OCI-LY3 (cell line): ENCODE measurements at regions not wholly inside any gene's neighbourhood (a gene's known extent, or its start where the extent isn't known, plus 50 kb on each side); places are given as distances from the start of the nearest gene placed in this dataset.

Source experiments
- H2AFZ ChIP-seq: fragments of 200-600, 300-600 bp; shearing (Covaris generic); 2 replicates; pipeline ENCODE4 v1.6.0; 2014; ENCODE audit warnings: antibody characterized with exemption, low read depth, low read length
- H3K27ac ChIP-seq: fragments of 200-600, 300-600 bp; sonication (generic); 2 replicates; pipeline ENCODE4 v1.5.1; 2014; ENCODE audit warnings: mild to moderate bottlenecking, low read length, moderate library complexity, mixed read lengths
- H3K27me3 ChIP-seq: fragments of 200-600, 300-600 bp; sonication (generic); 2 replicates; pipeline ENCODE4 v1.6.1; 2014; ENCODE audit warnings: low read depth, low read length, mixed read lengths
- H3K36me3 ChIP-seq: fragments of 200-600, 300-600 bp; sonication (generic); replicated peaks from 2 replicates; pipeline ENCODE3; 2014; ENCODE audit warnings: low read depth, low read length, mixed read lengths
- H3K4me1 ChIP-seq: fragments of 300-600, 200-600 bp; sonication (generic); 2 replicates; pipeline ENCODE4 v1.6.1; 2014; ENCODE audit warnings: low read length, mixed read lengths
- H3K4me2 ChIP-seq: fragments of 200-600, 300-600 bp; sonication (generic); 2 replicates; pipeline ENCODE4 v1.6.1; 2014; ENCODE audit warnings: low read length, mixed read lengths
- H3K4me3 ChIP-seq: fragments of 300-600, 200-600 bp; sonication (generic); 2 replicates; pipeline ENCODE4 v1.5.1; 2014; ENCODE audit warnings: antibody characterized with exemption, mild to moderate bottlenecking, low read length, moderate library complexity
- H3K79me2 ChIP-seq: fragments of 300-600, 200-600 bp; shearing (Covaris generic); 2 replicates; pipeline ENCODE4 v1.6.1; 2014; ENCODE audit warnings: mild to moderate bottlenecking, low read length, mixed read lengths
- H3K9ac ChIP-seq: fragments of 300-600, 200-600 bp; shearing (Covaris generic); 2 replicates; pipeline ENCODE4 v1.6.0; 2014; ENCODE audit warnings: mild to moderate bottlenecking, low read length, moderate library complexity
- H3K9me3 ChIP-seq: fragments of 200-600, 300-600 bp; shearing (Covaris generic); 2 replicates; pipeline ENCODE4 v1.6.1; 2014; ENCODE audit warnings: low read length, mixed read lengths; ENCODE audit not compliant: insufficient read depth
- H4K20me1 ChIP-seq: fragments of 200-600, 300-600 bp; sonication (generic); 2 replicates; pipeline ENCODE4 v1.6.1; 2016; ENCODE audit warnings: low read length, mixed read lengths; ENCODE audit not compliant: insufficient read depth
- EZH2phosphoT487 ChIP-seq: fragments of 200-600 bp; shearing (Covaris generic); IDR thresholded peaks from 2 replicates; pipeline ENCODE4 v1.6.1; 2018; ENCODE audit warnings: antibody characterized with exemption, mixed run types, low read depth
- TF ChIP-seq, protein P1 (sequence below): fragments of 200-600, 300-600 bp; sonication (generic); IDR thresholded peaks from 2 replicates; pipeline ENCODE4 v1.5.1; 2014; ENCODE audit warnings: antibody characterized with exemption, low read length, low read depth

DNA sequence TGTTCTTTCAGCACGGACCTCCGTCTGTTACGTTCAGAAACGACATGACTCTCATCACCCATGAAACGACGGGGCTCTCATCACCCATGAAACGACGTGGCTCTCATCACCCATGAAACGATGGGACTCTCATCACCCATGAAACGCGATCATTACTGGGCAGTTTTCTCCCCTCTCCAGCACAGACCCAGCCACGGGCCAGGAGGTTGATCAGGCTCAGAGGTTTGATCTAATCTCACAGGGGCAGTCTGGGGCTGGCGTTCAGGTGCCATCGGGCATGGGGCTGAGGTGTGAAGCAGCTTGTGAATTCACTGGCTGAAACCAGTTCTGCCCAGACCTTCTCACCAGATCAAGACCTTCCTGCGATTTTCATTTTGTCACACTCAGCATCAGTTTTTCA lies 296.4 kb downstream of the NDUFA10 start:
- no peak overlapping the region for H3K4me3 ChIP-seq
- no peaks in the 10 kb centered on the region for H3K4me1 ChIP-seq
- H2AFZ ChIP-seq: no peak overlapping the region
- no peaks in the 10 kb centered on the region for H3K79me2 ChIP-seq
- H3K27ac ChIP-seq: no peak overlapping the region
- no peak for TF ChIP-seq EZH2phosphoT487
- TF ChIP-seq, protein P1, sequence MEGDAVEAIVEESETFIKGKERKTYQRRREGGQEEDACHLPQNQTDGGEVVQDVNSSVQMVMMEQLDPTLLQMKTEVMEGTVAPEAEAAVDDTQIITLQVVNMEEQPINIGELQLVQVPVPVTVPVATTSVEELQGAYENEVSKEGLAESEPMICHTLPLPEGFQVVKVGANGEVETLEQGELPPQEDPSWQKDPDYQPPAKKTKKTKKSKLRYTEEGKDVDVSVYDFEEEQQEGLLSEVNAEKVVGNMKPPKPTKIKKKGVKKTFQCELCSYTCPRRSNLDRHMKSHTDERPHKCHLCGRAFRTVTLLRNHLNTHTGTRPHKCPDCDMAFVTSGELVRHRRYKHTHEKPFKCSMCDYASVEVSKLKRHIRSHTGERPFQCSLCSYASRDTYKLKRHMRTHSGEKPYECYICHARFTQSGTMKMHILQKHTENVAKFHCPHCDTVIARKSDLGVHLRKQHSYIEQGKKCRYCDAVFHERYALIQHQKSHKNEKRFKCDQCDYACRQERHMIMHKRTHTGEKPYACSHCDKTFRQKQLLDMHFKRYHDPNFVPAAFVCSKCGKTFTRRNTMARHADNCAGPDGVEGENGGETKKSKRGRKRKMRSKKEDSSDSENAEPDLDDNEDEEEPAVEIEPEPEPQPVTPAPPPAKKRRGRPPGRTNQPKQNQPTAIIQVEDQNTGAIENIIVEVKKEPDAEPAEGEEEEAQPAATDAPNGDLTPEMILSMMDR: no peak
- no peaks in the 10 kb centered on the region for H4K20me1 ChIP-seq
- H3K4me2 ChIP-seq: no peak overlapping the region
- H3K9ac ChIP-seq: no peak overlapping the region
- no peaks in the 10 kb centered on the region for H3K9me3 ChIP-seq
- no peaks in the 10 kb centered on the region for H3K36me3 ChIP-seq
- no peaks in the 10 kb centered on the region for H3K27me3 ChIP-seq

DNA sequence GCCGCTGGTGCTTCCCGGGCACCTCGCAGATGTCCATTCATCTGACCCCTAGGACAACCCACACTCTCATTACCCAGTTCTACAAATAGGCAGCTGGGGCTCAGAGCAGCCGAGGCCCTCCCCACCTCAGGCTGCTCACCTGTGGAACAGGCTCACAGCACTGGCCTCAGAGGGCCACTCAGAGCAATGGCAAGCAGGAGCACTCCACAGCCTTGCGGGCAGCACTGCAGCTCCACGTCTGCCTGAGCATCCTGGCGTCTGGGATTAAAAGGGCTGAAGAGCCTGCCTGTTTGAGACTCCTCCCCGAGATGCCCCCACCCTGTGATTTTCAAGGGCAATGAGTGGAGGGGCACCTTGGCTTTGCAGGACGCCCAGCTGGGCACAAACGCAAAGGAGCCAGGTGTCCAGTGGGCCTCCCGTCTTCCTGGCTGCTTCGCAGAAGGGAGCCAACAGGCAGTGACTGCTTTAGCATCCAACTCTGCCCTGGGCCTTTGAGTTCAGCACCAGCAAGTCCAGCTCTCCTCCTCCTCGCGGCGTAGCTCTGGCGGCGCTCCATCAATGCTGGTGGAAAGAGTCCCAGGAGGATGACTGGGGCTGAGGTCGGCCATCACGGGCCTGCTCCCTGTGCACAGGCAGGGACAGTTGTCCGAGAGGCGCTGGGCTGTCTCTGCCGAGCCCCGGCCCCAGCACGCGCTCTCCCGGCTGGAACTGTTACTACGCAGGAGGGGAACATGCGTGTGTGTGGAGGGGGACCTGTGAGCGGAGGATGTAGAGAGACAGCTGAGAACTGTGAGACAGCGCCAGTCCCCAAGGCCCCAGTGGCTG lies 297.2 kb downstream of the NDUFA10 start:
- TF ChIP-seq, protein P1: no peak
- TF ChIP-seq EZH2phosphoT487: no peak
- no peaks in the 10 kb centered on the region for H3K27me3 ChIP-seq

DNA sequence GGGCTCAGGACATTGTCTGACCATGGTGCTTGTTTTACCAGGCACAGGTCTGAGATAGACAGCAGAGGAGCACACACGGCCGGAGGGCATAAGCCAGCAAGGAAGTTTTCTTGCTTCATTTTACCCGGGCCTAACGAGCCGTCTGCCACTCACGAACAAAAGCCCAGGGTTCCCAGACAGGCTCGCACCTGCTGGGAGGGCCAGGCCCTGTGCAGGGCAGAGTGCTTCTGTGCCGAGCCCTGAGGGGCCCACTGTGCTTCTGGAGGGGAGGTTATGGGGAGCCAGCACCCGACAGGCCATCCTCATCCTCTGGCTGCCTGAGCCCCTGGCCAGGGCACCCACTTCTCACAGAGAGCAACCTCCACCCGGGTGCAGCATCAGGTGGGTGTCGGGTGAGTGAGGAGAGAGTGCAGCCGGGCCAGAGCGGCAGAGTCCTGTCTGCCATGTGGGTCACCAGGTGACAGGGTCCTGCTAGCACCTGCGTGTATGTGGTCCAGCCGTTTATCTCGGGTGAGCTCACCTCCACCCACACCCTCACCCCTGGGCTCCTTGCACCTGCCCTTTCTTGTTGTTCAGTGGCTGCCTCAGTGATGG lies 297.9 kb downstream of the NDUFA10 start:
- Histone ChIP-seq H3K27me3 (no peaks in the 10 kb centered on the region), H3K4me3 (no peak overlapping the region), H3K9me3 (no peaks in the 10 kb centered on the region), H4K20me1 (no peaks in the 10 kb centered on the region), H3K4me2 (no peak overlapping the region), H3K27ac (no peak overlapping the region), H3K4me1 (no peaks in the 10 kb centered on the region), H3K36me3 (no peaks in the 10 kb centered on the region), H2AFZ (no peak overlapping the region), H3K79me2 (no peaks in the 10 kb centered on the region), H3K9ac (no peak overlapping the region)
- no peak for TF ChIP-seq EZH2phosphoT487
- TF ChIP-seq, protein P1: no peak

More for the DNA sequence above, 297.2 kb downstream of the NDUFA10 start:
- H2AFZ ChIP-seq: no peak overlapping the region
- no peaks in the 10 kb centered on the region for H3K36me3 ChIP-seq
- H3K9ac ChIP-seq: no peak overlapping the region
- H3K4me1 ChIP-seq: no peaks in the 10 kb centered on the region
- H3K9me3 ChIP-seq: no peaks in the 10 kb centered on the region
- no peak overlapping the region for H3K4me2 ChIP-seq
- no peaks in the 10 kb centered on the region for H3K79me2 ChIP-seq
- H3K27ac ChIP-seq: no peak overlapping the region
- no peak overlapping the region for H3K4me3 ChIP-seq
- no peaks in the 10 kb centered on the region for H4K20me1 ChIP-seq

DNA sequence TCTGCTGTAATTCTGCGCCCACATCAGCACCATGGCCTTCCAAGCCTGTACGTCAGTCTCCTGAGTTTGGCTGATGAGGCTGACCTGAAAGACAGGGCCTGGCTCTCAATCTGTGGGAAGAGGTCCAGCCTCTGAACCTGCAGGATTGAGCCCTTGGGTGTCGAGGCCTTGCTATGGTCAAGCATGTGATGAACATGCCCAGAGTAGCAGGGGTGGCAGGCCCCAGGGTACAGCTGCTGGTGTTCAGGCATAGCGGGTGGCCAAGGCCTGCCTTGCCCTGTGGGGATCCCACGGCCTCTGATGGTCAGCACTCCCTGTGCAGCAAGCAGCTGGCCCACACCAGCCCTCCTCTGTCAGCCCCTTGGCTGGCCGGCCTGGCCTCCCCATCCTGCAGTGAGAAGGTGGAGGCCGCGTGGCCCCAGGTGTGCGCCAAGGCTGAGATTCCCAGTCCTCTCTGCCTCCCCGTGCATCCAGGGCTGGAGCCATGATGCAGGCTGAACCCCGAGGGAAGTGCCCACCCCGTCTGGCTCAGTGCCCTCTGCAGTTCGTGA lies 298.4 kb downstream of the NDUFA10 start:
- H3K9ac ChIP-seq: no peak overlapping the region
- H3K79me2 ChIP-seq: no peaks in the 10 kb centered on the region
- H4K20me1 ChIP-seq: no peaks in the 10 kb centered on the region
- no peak overlapping the region for H3K27ac ChIP-seq
- no peaks in the 10 kb centered on the region for H3K27me3 ChIP-seq
- no peak overlapping the region for H3K4me2 ChIP-seq
- H3K4me1 ChIP-seq: no peaks in the 10 kb centered on the region
- no peak for TF ChIP-seq EZH2phosphoT487
- TF ChIP-seq, protein P1: no peak
- no peak overlapping the region for H2AFZ ChIP-seq
- no peak overlapping the region for H3K4me3 ChIP-seq
- H3K9me3 ChIP-seq: no peaks in the 10 kb centered on the region
- no peaks in the 10 kb centered on the region for H3K36me3 ChIP-seq
